ENCODE measurements at regions not wholly inside any gene's neighbourhood (a gene's known extent, or its start where the extent isn't known, plus 50 kb on each side); places are given as distances from the start of the nearest gene placed in this dataset.

DNA sequence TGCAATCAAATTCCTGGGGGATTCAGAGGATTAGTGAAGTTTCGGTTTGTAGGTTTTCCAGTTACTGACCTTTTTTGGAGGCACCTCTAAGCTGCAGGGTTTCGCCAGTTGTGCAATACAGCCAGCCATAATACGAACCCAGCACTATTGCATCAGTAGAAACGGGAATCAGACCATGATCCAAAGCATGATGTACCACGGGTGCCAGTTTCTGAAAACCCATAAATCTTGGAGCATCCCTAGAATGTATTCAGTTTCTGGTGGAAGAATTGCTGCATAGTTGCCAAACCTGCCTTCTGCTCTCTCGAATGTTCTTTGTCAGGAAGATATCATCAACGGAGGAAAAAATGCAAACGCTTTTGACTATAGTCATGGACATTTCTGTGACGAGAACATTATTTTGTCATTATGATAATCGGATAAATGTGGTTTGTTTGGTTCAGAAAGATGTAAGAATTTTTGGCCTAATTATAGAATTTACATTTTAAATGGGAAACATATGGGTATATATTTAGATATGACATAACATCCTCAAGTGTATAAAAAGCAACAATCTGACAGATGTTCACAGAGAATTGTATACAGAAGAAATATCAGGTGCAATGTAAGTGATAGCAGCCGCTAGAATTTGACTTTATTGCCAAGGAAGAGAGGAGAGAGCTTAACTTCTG lies 186.2 kb upstream of the PRKCQ start:
- no peaks in the 10 kb centered on the region for H3K36me3 ChIP-seq
- no peak for DNase-seq
- no peak overlapping the region for H3K27ac ChIP-seq
- H3K4me3 ChIP-seq: no peak overlapping the region
- intact Hi-C loops (cut with DNase I; ENCODE audit: low total_unique reads): no loop called here
- TF ChIP-seq POLR2A (IDR thresholded peaks at IDR 0.05): no peak
- TF ChIP-seq POLR2AphosphoS5 (IDR thresholded peaks at IDR 0.05): no peak
- TF ChIP-seq, protein P1, sequence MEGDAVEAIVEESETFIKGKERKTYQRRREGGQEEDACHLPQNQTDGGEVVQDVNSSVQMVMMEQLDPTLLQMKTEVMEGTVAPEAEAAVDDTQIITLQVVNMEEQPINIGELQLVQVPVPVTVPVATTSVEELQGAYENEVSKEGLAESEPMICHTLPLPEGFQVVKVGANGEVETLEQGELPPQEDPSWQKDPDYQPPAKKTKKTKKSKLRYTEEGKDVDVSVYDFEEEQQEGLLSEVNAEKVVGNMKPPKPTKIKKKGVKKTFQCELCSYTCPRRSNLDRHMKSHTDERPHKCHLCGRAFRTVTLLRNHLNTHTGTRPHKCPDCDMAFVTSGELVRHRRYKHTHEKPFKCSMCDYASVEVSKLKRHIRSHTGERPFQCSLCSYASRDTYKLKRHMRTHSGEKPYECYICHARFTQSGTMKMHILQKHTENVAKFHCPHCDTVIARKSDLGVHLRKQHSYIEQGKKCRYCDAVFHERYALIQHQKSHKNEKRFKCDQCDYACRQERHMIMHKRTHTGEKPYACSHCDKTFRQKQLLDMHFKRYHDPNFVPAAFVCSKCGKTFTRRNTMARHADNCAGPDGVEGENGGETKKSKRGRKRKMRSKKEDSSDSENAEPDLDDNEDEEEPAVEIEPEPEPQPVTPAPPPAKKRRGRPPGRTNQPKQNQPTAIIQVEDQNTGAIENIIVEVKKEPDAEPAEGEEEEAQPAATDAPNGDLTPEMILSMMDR (IDR thresholded peaks at IDR 0.05 in 8 of 11, conservative IDR thresholded peaks at IDR 0.05 in 3 of 11): no peak
- no peaks in the 10 kb centered on the region for H3K4me1 ChIP-seq
- H3K27me3 ChIP-seq (replicated peaks in 1 of 7): peaks cover 0 to 21% (median 0%) of the 10 kb centered on the region in 7 donors
- 69 to 83% (median 77%) methylated on average over 11 of the region's 11 CpGs for WGBS, 5 donors
- H3K9me3 ChIP-seq: peaks cover 0 to 24% (median 16%) of the 10 kb centered on the region in 8 donors

DNA sequence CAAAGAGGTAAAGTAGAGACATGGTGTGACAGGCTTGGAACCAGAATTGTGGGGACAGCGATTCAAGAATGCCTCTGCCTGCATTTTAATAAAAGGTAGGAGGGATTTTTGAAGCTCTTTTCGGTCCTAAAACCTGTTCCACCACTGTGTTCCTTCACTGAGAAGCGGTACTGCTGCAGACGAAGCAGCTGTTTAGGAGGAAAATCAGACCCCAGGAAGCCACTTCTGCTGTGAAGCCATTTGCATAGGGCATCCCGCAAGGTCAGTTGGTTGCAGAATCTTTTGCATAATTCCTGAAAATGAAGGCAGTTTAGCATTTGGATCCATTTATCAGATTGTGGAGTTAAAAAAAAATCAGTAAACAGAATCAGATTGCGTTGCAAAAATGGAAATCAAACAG lies 183.3 kb upstream of the PRKCQ start:
- DNase-seq: no peak
- no peak for TF ChIP-seq POLR2AphosphoS5 (IDR thresholded peaks at IDR 0.05)
- TF ChIP-seq, protein P1 (IDR thresholded peaks at IDR 0.05 in 8 of 11, conservative IDR thresholded peaks at IDR 0.05 in 3 of 11): no peak
- TF ChIP-seq POLR2A (IDR thresholded peaks at IDR 0.05): no peak
- H3K36me3 ChIP-seq: no peaks in the 10 kb centered on the region
- peaks cover 0 to 14% (median 12%) of the 10 kb centered on the region in 8 donors for H3K9me3 ChIP-seq
- intact Hi-C loops (cut with DNase I; ENCODE audit: low total_unique reads): no loop called here
- no peaks in the 10 kb centered on the region for H3K4me1 ChIP-seq
- H3K27me3 ChIP-seq (replicated peaks in 1 of 7): peaks cover 0 to 42% (median 0%) of the 10 kb centered on the region in 7 donors
- 57 to 71% (median 62%) methylated on average over 6 of the region's 6 CpGs for WGBS, 5 donors
- no peak overlapping the region for H3K4me3 ChIP-seq
- H3K27ac ChIP-seq: no peak overlapping the region

DNA sequence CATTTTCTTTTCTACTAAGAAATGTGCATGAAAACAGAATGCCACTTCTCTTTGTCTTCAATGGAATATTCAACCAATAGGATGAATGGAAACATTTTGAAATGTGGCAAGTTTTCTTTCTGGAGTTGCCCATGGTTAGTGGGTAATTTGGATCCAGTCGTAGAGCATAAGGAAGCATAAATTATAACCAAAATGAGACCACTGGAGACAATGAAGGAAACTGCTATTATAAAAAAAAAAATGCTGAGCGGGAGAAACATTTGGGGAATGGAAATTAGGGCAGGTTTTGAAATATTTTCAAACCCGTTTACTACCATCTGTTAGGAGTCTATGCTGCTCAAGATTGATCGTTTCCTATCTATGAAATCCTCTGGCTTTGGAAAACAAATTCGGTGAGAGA lies 182.9 kb upstream of the PRKCQ start:
- no peak for DNase-seq
- no peaks in the 10 kb centered on the region for H3K4me1 ChIP-seq
- H3K27me3 ChIP-seq (replicated peaks in 1 of 7): peaks cover 0 to 47% (median 0%) of the 10 kb centered on the region in 7 donors
- 47 to 56% (median 54%) methylated on average over 5 of the region's 5 CpGs for WGBS, 5 donors
- TF ChIP-seq POLR2A (IDR thresholded peaks at IDR 0.05) (no peak), POLR2AphosphoS5 (IDR thresholded peaks at IDR 0.05) (no peak)
- TF ChIP-seq, protein P1 (IDR thresholded peaks at IDR 0.05 in 8 of 11, conservative IDR thresholded peaks at IDR 0.05 in 3 of 11): no peak
- no peak overlapping the region for H3K27ac ChIP-seq
- peaks cover 0 to 14% (median 12%) of the 10 kb centered on the region in 8 donors for H3K9me3 ChIP-seq
- H3K4me3 ChIP-seq: no peak overlapping the region
- intact Hi-C loops (cut with DNase I; ENCODE audit: low total_unique reads): no loop called here
- H3K36me3 ChIP-seq: no peaks in the 10 kb centered on the region

DNA sequence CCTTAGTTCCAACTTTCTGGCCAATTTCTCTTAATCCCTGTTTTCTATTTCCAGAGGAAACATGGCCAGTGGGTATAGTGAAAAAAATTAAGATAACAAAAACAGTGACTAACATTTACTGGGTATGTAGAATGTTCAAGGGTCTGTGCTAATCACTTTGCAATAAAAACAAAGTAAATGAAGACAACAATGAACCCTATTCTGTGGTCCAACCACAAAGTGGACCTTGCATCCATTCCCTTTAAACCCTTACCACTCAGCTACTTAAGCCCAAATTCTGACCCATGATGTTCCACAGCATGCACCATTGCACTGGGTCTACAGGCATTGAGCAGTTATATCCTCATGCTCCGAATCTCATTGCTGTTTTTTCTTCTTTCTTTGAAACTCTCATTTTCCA lies 179.9 kb upstream of the PRKCQ start:
- Histone ChIP-seq H3K27ac (no peak overlapping the region), H3K9me3 (peaks cover 0 to 14% (median 12%) of the 10 kb centered on the region in 8 donors), H3K36me3 (no peaks in the 10 kb centered on the region), H3K4me1 (no peaks in the 10 kb centered on the region), H3K27me3 (replicated peaks in 1 of 7) (peaks cover 0 to 70% (median 4%) of the 10 kb centered on the region in 7 donors), H3K4me3 (no peak overlapping the region)
- WGBS, 5 donors: 88 to 100% (median 92%) methylated on average over 1 of the region's 1 CpG
- TF ChIP-seq POLR2AphosphoS5 (IDR thresholded peaks at IDR 0.05) (no peak), POLR2A (IDR thresholded peaks at IDR 0.05) (no peak)
- TF ChIP-seq, protein P1 (IDR thresholded peaks at IDR 0.05 in 8 of 11, conservative IDR thresholded peaks at IDR 0.05 in 3 of 11): no peak
- intact Hi-C loops (cut with DNase I; ENCODE audit: low total_unique reads): no loop called here
- DNase-seq: no peak
